ENCODE measurements at regions not wholly inside any gene's neighbourhood (a gene's known extent, or its start where the extent isn't known, plus 50 kb on each side); places are given as distances from the start of the nearest gene placed in this dataset.

GRCh38 chr14:45406942-45407341, 153.9 kb upstream of the MIS18BP1 start:
- no peaks in the 10 kb centered on the region for H3K27me3 Mint-ChIP-seq

GRCh38 chr14:45400950-45401640, 148.1 kb upstream of the MIS18BP1 start:
- no peak for DNase-seq
- no peaks in the 10 kb centered on the region for H3K4me1 Mint-ChIP-seq
- no peak overlapping the region for H3K27ac Mint-ChIP-seq
- H3K36me3 Mint-ChIP-seq (ENCODE audit: low read depth): no peaks in the 10 kb centered on the region
- no peak overlapping the region for H3K4me3 Mint-ChIP-seq
- H3K27me3 Mint-ChIP-seq: no peaks in the 10 kb centered on the region
- H3K9me3 Mint-ChIP-seq: peaks cover 8% of the 10 kb centered on the region
- no peak for ATAC-seq

More at GRCh38 chr14:45406942-45407341, 153.9 kb upstream of the MIS18BP1 start:
- no peaks in the 10 kb centered on the region for H3K36me3 Mint-ChIP-seq (ENCODE audit: low read depth)
- ATAC-seq: no peak
- H3K27ac Mint-ChIP-seq: no peak overlapping the region
- peaks cover 12% of the 10 kb centered on the region for H3K9me3 Mint-ChIP-seq
- H3K4me1 Mint-ChIP-seq: no peaks in the 10 kb centered on the region
- no peak for DNase-seq
- H3K4me3 Mint-ChIP-seq: no peak overlapping the region

- H3K4me1 Mint-ChIP-seq: no peaks in the 10 kb centered on the region
- H3K36me3 Mint-ChIP-seq (ENCODE audit: low read depth): no peaks in the 10 kb centered on the region
- H3K4me3 Mint-ChIP-seq: no peak overlapping the region
- no peak for ATAC-seq
- DNase-seq: no peak
- H3K27me3 Mint-ChIP-seq: no peaks in the 10 kb centered on the region
- no peak overlapping the region for H3K27ac Mint-ChIP-seq
- H3K9me3 Mint-ChIP-seq: peaks cover 8% of the 10 kb centered on the region
Observed at GRCh38 chr14:45400509-45400908, 147.5 kb upstream of the MIS18BP1 start.

- no peak for DNase-seq
- H3K9me3 Mint-ChIP-seq: no peaks in the 10 kb centered on the region
- no peaks in the 10 kb centered on the region for H3K27me3 Mint-ChIP-seq
Observed at GRCh38 chr14:45381091-45381490, 128.1 kb upstream of the MIS18BP1 start.

GRCh38 chr14:45377166-45377565, 124.2 kb upstream of the MIS18BP1 start:
- Mint-ChIP-seq H3K36me3 (ENCODE audit: low read depth) (no peaks in the 10 kb centered on the region), H3K9me3 (no peaks in the 10 kb centered on the region), H3K4me3 (no peak overlapping the region), H3K27ac (no peak overlapping the region), H3K27me3 (no peaks in the 10 kb centered on the region), H3K4me1 (no peaks in the 10 kb centered on the region)
- DNase-seq (no peak), ATAC-seq (no peak)

More at GRCh38 chr14:45381091-45381490, 128.1 kb upstream of the MIS18BP1 start:
- no peaks in the 10 kb centered on the region for H3K36me3 Mint-ChIP-seq (ENCODE audit: low read depth)
- no peak for ATAC-seq
- H3K27ac Mint-ChIP-seq: no peak overlapping the region
- no peaks in the 10 kb centered on the region for H3K4me1 Mint-ChIP-seq
- H3K4me3 Mint-ChIP-seq: no peak overlapping the region

GRCh38 chr14:45373877-45374276, 120.9 kb upstream of the MIS18BP1 start:
- no peak for ATAC-seq

GRCh38 chr14:45364565-45365156, 111.7 kb upstream of the MIS18BP1 start:
- H3K36me3 Mint-ChIP-seq (ENCODE audit: low read depth): no peaks in the 10 kb centered on the region
- no peaks in the 10 kb centered on the region for H3K27me3 Mint-ChIP-seq
- H3K27ac Mint-ChIP-seq: no peak overlapping the region

More at GRCh38 chr14:45373877-45374276, 120.9 kb upstream of the MIS18BP1 start:
- Mint-ChIP-seq H3K9me3 (no peaks in the 10 kb centered on the region), H3K4me3 (no peak overlapping the region), H3K27ac (no peak overlapping the region), H3K36me3 (ENCODE audit: low read depth) (no peaks in the 10 kb centered on the region), H3K27me3 (no peaks in the 10 kb centered on the region), H3K4me1 (no peaks in the 10 kb centered on the region)
- no peak for DNase-seq

GRCh38 chr14:45362505-45362904, 109.5 kb upstream of the MIS18BP1 start:
- Mint-ChIP-seq H3K27ac (no peak overlapping the region), H3K9me3 (no peaks in the 10 kb centered on the region), H3K4me3 (no peak overlapping the region), H3K4me1 (no peaks in the 10 kb centered on the region), H3K27me3 (no peaks in the 10 kb centered on the region), H3K36me3 (ENCODE audit: low read depth) (no peaks in the 10 kb centered on the region)
- ATAC-seq (no peak), DNase-seq (no peak)

More at GRCh38 chr14:45364565-45365156, 111.7 kb upstream of the MIS18BP1 start:
- Mint-ChIP-seq H3K9me3 (no peaks in the 10 kb centered on the region), H3K4me1 (no peaks in the 10 kb centered on the region), H3K4me3 (no peak overlapping the region)
- ATAC-seq: no peak
- no peak for DNase-seq

- no peaks in the 10 kb centered on the region for H3K27me3 Mint-ChIP-seq
- H3K36me3 Mint-ChIP-seq (ENCODE audit: low read depth): no peaks in the 10 kb centered on the region
Observed at GRCh38 chr14:45361727-45362126, 108.7 kb upstream of the MIS18BP1 start.

GRCh38 chr14:45359746-45360145, 106.7 kb upstream of the MIS18BP1 start:
- Mint-ChIP-seq H3K27ac (no peak overlapping the region), H3K36me3 (ENCODE audit: low read depth) (no peaks in the 10 kb centered on the region), H3K4me3 (no peak overlapping the region), H3K4me1 (no peaks in the 10 kb centered on the region), H3K9me3 (no peaks in the 10 kb centered on the region), H3K27me3 (no peaks in the 10 kb centered on the region)
- ATAC-seq (no peak), DNase-seq (no peak)

More at GRCh38 chr14:45361727-45362126, 108.7 kb upstream of the MIS18BP1 start:
- no peak for DNase-seq
- Mint-ChIP-seq H3K4me3 (no peak overlapping the region), H3K27ac (no peak overlapping the region), H3K9me3 (no peaks in the 10 kb centered on the region), H3K4me1 (no peaks in the 10 kb centered on the region)
- ATAC-seq: no peak

- Mint-ChIP-seq H3K27me3 (peaks cover 3% of the 10 kb centered on the region), H3K36me3 (ENCODE audit: low read depth) (peaks cover 2% of the 10 kb centered on the region), H3K9me3 (peaks cover 22% of the 10 kb centered on the region), H3K4me3 (no peak overlapping the region), H3K27ac (no peak overlapping the region), H3K4me1 (no peaks in the 10 kb centered on the region)
- DNase-seq (no peak), ATAC-seq (no peak)
Observed at GRCh38 chr14:45332360-45332988, 79.5 kb upstream of the MIS18BP1 start.

GRCh38 chr14:45308745-45309397, 55.9 kb upstream of the MIS18BP1 start:
- no peak overlapping the region for H3K4me3 Mint-ChIP-seq
- DNase-seq: no peak
- ATAC-seq: no peak
- H3K36me3 Mint-ChIP-seq (ENCODE audit: low read depth): peaks cover 2% of the 10 kb centered on the region
- H3K4me1 Mint-ChIP-seq: no peaks in the 10 kb centered on the region
- H3K27ac Mint-ChIP-seq: no peak overlapping the region
- H3K9me3 Mint-ChIP-seq: peaks cover 11% of the 10 kb centered on the region
- no peaks in the 10 kb centered on the region for H3K27me3 Mint-ChIP-seq
